ENCODE measurements at regions not wholly inside any gene's neighbourhood (a gene's known extent, or its start where the extent isn't known, plus 50 kb on each side); places are given as distances from the start of the nearest gene placed in this dataset.
"Not testable (repeated sequence)": the region's sequence is repeated elsewhere in the genome, so short reads cannot be mapped to it uniquely, and the experiment has no call there.

DNA sequence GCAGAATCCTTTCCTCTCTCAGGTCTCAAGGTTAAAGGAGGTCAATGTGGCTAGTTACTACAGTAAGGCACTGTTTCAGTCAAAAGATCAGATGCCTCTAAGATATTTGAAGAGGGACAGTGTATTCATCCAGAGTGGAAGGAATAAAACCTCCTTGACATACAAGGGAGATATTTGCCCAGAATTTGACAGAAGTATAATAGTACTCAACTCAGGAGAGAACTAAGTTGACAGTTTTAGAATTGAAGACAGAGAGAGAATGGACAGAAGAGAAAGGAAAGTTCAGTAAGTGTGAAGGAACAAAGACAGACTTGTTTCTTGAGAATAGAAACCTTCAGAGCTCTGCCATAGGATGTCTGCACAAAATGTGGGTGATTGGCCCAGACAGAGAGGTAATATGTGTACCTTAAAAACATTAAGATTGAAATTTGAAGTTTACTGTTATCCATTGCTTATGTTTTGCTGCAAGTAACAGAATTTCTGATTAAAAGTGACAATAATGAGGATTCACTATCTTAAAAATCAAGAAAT is 507.1 kb downstream of the IGSF11 start:
- TF ChIP-seq, protein P1, sequence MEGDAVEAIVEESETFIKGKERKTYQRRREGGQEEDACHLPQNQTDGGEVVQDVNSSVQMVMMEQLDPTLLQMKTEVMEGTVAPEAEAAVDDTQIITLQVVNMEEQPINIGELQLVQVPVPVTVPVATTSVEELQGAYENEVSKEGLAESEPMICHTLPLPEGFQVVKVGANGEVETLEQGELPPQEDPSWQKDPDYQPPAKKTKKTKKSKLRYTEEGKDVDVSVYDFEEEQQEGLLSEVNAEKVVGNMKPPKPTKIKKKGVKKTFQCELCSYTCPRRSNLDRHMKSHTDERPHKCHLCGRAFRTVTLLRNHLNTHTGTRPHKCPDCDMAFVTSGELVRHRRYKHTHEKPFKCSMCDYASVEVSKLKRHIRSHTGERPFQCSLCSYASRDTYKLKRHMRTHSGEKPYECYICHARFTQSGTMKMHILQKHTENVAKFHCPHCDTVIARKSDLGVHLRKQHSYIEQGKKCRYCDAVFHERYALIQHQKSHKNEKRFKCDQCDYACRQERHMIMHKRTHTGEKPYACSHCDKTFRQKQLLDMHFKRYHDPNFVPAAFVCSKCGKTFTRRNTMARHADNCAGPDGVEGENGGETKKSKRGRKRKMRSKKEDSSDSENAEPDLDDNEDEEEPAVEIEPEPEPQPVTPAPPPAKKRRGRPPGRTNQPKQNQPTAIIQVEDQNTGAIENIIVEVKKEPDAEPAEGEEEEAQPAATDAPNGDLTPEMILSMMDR (IDR thresholded peaks at IDR 0.05; ENCODE audit: low read depth, low read length): no peak
- CTCF ChIA-PET: no interaction called here

DNA sequence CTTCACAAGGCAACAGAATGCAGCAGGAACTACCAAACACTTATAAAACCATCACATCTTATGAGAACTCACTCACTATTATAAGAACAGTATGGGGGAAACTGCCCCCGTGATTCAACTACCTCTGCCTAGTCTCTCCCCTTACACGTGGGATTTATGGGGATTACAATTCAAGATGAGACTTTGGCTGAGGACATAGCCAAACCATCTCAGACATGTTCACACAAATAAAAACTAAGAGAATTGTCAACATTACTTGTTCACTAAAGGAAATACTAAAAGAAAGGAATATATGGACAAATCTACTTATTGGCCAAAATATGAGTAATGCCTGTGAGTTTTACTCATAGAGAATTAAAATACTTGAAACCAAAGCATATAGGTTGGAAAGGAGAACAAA is 505.1 kb downstream of the IGSF11 start:
- CTCF ChIA-PET: no interaction called here
- Histone ChIP-seq H3K27ac (ENCODE audit: low read depth, low read length) (no peak overlapping the region), H3K4me3 (ENCODE audit: low read depth, low read length) (no peak overlapping the region), H3K9me3 (ENCODE audit: control insufficient read depth, insufficient read depth, low read length) (no peaks in the 10 kb centered on the region), H3K27me3 (ENCODE audit: control insufficient read depth, insufficient read depth, low read length) (no peaks in the 10 kb centered on the region)
- TF ChIP-seq, protein P1 (IDR thresholded peaks at IDR 0.05; ENCODE audit: low read depth, low read length): no peak
- POLR2A ChIA-PET: no interaction called here
- DNase-seq (ENCODE audit: low read depth, low spot score): no peak

More for the DNA sequence above, 507.1 kb downstream of the IGSF11 start:
- no peak overlapping the region for H3K4me3 ChIP-seq (ENCODE audit: low read depth, low read length)
- H3K27me3 ChIP-seq (ENCODE audit: control insufficient read depth, insufficient read depth, low read length): no peaks in the 10 kb centered on the region
- POLR2A ChIA-PET: no interaction called here
- no peak for DNase-seq (ENCODE audit: low read depth, low spot score)
- no peaks in the 10 kb centered on the region for H3K9me3 ChIP-seq (ENCODE audit: control insufficient read depth, insufficient read depth, low read length)
- no peak overlapping the region for H3K27ac ChIP-seq (ENCODE audit: low read depth, low read length)

DNA sequence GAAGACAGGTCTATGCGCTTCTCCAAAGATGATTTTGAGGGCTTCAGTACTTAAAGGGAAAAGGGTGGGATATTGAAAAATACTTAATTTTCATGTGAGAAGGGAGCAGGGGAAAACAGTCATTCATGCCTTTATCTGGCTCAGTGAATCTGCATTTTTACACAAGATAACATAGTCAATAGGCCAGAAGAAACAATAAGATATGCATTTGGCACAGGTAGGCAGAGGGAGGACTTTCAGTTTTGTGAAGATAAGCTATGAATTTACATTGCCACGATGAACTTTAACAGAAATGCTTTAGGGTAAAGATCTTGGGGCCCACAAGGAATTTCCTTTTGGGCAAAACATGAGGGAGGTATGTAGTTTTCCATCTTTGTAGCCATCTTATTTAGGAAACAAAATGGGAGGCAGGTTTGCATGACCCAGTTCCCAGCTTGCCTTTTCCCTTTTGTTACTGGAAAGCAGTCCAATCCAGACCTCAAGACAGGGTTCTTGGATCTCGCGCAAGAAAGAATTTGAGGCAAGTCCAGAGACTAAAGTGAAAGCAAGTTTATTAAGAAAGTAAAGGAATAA is 504.2 kb downstream of the IGSF11 start:
- POLR2A ChIA-PET: no interaction called here
- no peak overlapping the region for H3K4me3 ChIP-seq (ENCODE audit: low read depth, low read length)
- no peak overlapping the region for H3K27ac ChIP-seq (ENCODE audit: low read depth, low read length)
- TF ChIP-seq, protein P1 (IDR thresholded peaks at IDR 0.05; ENCODE audit: low read depth, low read length): no peak
- no peaks in the 10 kb centered on the region for H3K27me3 ChIP-seq (ENCODE audit: control insufficient read depth, insufficient read depth, low read length)
- no peak for DNase-seq (ENCODE audit: low read depth, low spot score)
- CTCF ChIA-PET: no interaction called here
- no peaks in the 10 kb centered on the region for H3K9me3 ChIP-seq (ENCODE audit: control insufficient read depth, insufficient read depth, low read length)

DNA sequence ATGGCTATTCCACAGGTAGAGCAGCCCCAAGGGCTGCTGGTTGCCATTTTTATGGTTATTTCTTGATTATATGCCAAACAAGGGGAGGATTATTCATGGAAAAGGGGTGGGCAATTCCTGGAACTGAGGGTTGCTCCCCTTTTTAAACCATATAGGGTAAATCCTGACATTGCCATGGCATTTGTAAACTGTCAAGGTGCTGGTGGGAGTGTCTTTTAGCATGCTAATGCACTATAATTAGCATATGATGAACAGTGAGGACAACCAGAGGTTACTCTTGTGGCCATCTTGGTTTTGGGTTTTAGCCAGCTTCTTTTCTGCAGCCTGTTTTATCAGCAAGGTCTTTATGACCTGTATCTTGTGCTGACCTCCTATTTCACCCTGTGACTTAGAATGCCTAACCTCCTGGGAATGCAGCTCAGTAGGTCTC is 503.7 kb downstream of the IGSF11 start:
- POLR2A ChIA-PET; CTCF ChIA-PET; H3K9me3 ChIP-seq (ENCODE audit: control insufficient read depth, insufficient read depth, low read length); H3K4me3 ChIP-seq (ENCODE audit: low read depth, low read length); DNase-seq (ENCODE audit: low read depth, low spot score); H3K27ac ChIP-seq (ENCODE audit: low read depth, low read length); H3K27me3 ChIP-seq (ENCODE audit: control insufficient read depth, insufficient read depth, low read length): not testable (repeated sequence)

DNA sequence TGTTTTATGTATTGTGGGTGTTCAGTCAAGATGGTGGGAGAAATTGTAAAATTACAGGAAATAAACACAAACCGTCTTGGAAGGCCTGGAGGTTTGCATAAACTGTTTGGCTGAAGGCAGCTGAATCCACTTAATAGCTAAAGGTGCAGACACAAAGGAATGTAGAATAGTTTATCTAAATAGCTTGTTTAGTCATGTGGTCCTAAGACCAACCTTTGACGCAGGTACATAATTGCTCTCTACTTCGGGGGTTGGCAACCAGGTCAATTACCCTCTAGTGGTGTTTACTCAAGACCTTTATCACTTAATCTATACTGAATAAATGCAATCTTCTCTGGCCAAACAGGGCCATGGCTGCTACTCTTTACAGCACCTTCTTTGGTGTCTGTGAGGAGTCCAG is 502.8 kb downstream of the IGSF11 start:
- ChIA-PET POLR2A (no interaction called here), CTCF (no interaction called here)
- Histone ChIP-seq H3K9me3 (ENCODE audit: control insufficient read depth, insufficient read depth, low read length) (no peaks in the 10 kb centered on the region), H3K4me3 (ENCODE audit: low read depth, low read length) (no peak overlapping the region), H3K27ac (ENCODE audit: low read depth, low read length) (no peak overlapping the region), H3K27me3 (ENCODE audit: control insufficient read depth, insufficient read depth, low read length) (no peaks in the 10 kb centered on the region)
- DNase-seq (ENCODE audit: low read depth, low spot score): no peak
- TF ChIP-seq, protein P1 (IDR thresholded peaks at IDR 0.05; ENCODE audit: low read depth, low read length): no peak
